ENCODE measurements at regions not wholly inside any gene's neighbourhood (a gene's known extent, or its start where the extent isn't known, plus 50 kb on each side); places are given as distances from the start of the nearest gene placed in this dataset.

DNA sequence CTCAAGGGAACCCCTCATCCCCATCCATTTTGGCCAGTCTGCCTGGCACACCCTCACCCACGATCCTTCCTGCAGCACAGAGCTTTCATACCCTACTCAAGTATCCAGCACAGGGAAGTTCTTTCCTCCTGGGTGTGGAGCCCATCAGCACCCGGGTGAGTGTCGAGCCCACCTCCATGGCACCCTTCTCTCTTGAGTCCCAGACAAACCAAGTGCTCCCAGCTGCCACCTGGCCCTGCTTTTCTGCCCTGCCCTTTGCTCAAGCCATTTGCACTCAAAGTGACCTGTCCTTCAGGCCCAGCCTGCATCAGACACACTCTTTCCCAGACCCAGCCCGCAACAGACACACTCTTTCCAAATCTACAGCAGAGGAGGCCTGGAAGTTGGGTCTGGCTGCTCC lies 257.2 kb downstream of the DLL1 start:
- Histone ChIP-seq H3K9me3 (ENCODE audit: control insufficient read depth in 2 of 2, insufficient read depth in 1 of 2, low read depth in 1 of 2, low read length in 1 of 2) (peaks cover 8 to 12% of the 10 kb centered on the region in 2 donors), H3K27ac (ENCODE audit: low read depth in 2 of 2, low read length in 1 of 2) (no peak overlapping the region), H3K4me1 (ENCODE audit: control insufficient read depth in 2 of 2, insufficient read depth in 2 of 2, low read length in 1 of 2) (peaks cover 3 to 4% of the 10 kb centered on the region in 2 donors), H3K4me3 (ENCODE audit: low read depth in 1 of 2, low read length in 2 of 2) (no peak overlapping the region), H3K36me3 (ENCODE audit: control insufficient read depth in 2 of 2, insufficient read depth in 2 of 2, low read length in 1 of 2) (no peaks in the 10 kb centered on the region), H3K27me3 (ENCODE audit: control insufficient read depth in 1 of 2, insufficient read depth in 2 of 2, low read length in 2 of 2) (no peaks in the 10 kb centered on the region)
- WGBS, 2 donors: 92 to 97% methylated on average over 4 of the region's 4 CpGs

DNA sequence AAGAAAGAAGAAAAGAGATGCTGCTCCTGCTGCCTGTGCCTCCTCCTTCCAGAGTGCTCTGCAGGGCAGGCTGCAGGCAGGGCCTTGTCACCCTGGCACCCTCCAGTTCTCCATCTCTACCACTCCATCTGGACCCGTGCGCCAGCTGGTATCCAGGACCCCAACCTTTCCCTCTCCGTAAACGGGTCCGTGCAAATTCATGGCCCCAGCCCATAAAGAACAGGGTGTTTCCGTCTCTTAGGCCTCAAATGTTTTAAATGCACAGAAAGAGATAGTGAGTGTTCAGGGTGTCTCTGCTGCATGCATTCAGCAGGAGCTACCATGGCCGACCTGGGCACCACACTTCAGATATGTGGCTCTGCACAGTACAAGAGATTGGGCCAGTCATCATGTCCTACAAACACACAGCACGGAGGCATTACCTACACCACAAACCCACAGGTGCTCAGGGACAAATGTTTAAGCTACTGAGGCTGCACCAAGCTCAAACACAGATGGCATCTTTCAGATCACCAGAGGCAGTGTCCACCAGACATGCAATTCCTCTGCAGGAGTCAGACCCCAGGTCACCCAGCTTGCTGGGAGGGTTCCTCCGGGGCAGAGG lies 258.1 kb downstream of the DLL1 start:
- Histone ChIP-seq H3K4me3 (ENCODE audit: low read depth in 1 of 2, low read length in 2 of 2) (no peak overlapping the region), H3K36me3 (ENCODE audit: control insufficient read depth in 2 of 2, insufficient read depth in 2 of 2, low read length in 1 of 2) (no peaks in the 10 kb centered on the region), H3K27ac (ENCODE audit: low read depth in 2 of 2, low read length in 1 of 2) (no peak overlapping the region), H3K27me3 (ENCODE audit: control insufficient read depth in 1 of 2, insufficient read depth in 2 of 2, low read length in 2 of 2) (no peaks in the 10 kb centered on the region), H3K9me3 (ENCODE audit: control insufficient read depth in 2 of 2, insufficient read depth in 1 of 2, low read depth in 1 of 2, low read length in 1 of 2) (peaks cover 8 to 12% of the 10 kb centered on the region in 2 donors), H3K4me1 (ENCODE audit: control insufficient read depth in 2 of 2, insufficient read depth in 2 of 2, low read length in 1 of 2) (peaks cover 3 to 4% of the 10 kb centered on the region in 2 donors)
- WGBS, 2 donors: 90 to 95% methylated on average over 9 of the region's 9 CpGs

GRCh38 chr6:170032197-170032596 lies 258.7 kb downstream of the DLL1 start:
- peaks cover 8 to 12% of the 10 kb centered on the region in 2 donors for H3K9me3 ChIP-seq (ENCODE audit: control insufficient read depth in 2 of 2, insufficient read depth in 1 of 2, low read depth in 1 of 2, low read length in 1 of 2)
- 89% methylated on average over 6 of the region's 6 CpGs for WGBS, 2 donors
- H3K36me3 ChIP-seq (ENCODE audit: control insufficient read depth in 2 of 2, insufficient read depth in 2 of 2, low read length in 1 of 2): no peaks in the 10 kb centered on the region
- no peak overlapping the region for H3K4me3 ChIP-seq (ENCODE audit: low read depth in 1 of 2, low read length in 2 of 2)
- no peak overlapping the region for H3K27ac ChIP-seq (ENCODE audit: low read depth in 2 of 2, low read length in 1 of 2)
- peaks cover 3 to 4% of the 10 kb centered on the region in 2 donors for H3K4me1 ChIP-seq (ENCODE audit: control insufficient read depth in 2 of 2, insufficient read depth in 2 of 2, low read length in 1 of 2)
- no peaks in the 10 kb centered on the region for H3K27me3 ChIP-seq (ENCODE audit: control insufficient read depth in 1 of 2, insufficient read depth in 2 of 2, low read length in 2 of 2)

- peaks cover 8 to 12% of the 10 kb centered on the region in 2 donors for H3K9me3 ChIP-seq (ENCODE audit: control insufficient read depth in 2 of 2, insufficient read depth in 1 of 2, low read depth in 1 of 2, low read length in 1 of 2)
- H3K4me3 ChIP-seq (ENCODE audit: low read depth in 1 of 2, low read length in 2 of 2): no peak overlapping the region
- H3K27me3 ChIP-seq (ENCODE audit: control insufficient read depth in 1 of 2, insufficient read depth in 2 of 2, low read length in 2 of 2): no peaks in the 10 kb centered on the region
- 87 to 89% methylated on average over 11 of the region's 11 CpGs for WGBS, 2 donors
- no peak overlapping the region for H3K27ac ChIP-seq (ENCODE audit: low read depth in 2 of 2, low read length in 1 of 2)
- no peaks in the 10 kb centered on the region for H3K36me3 ChIP-seq (ENCODE audit: control insufficient read depth in 2 of 2, insufficient read depth in 2 of 2, low read length in 1 of 2)
- H3K4me1 ChIP-seq (ENCODE audit: control insufficient read depth in 2 of 2, insufficient read depth in 2 of 2, low read length in 1 of 2): peaks cover 3 to 6% of the 10 kb centered on the region in 2 donors
Measured at GRCh38 chr6:170031684-170032121, 259.2 kb downstream of the DLL1 start.

DNA sequence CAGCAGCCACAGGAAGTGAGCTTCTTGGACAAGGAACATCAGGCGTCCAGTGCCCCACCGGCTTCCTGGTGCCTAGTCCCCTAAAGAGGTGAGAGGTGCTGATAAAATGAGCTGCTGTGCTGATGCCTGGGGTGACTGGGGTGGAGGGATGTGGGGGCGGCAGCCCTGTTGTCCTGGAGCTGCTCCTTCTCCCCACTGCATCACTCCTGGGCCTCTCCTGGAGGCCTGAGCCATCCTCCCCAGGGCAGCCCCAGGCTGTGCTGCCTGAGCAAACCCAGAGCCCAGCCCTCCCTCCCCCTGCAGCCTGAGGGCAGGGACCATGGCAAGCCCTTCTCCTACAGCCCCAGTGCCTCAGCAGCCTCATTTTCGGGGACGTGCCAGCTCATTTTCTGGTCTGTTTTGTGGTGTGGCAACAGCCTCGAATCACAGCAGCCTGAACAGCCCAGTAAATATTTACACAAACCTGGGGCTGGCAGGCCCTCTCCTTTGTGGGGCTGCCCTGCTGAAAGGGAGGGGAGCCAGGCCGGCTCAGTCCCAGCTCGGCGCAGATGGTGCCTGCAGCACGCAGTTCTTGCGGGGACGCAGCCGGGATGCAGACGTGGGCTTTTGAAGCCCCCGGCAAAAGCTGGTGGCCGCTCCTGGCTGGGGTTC lies 259.9 kb downstream of the DLL1 start:
- WGBS, 2 donors: 47 to 49% methylated on average over 16 of the region's 16 CpGs
- Histone ChIP-seq H3K27ac (ENCODE audit: low read depth in 2 of 2, low read length in 1 of 2) (peak overlapping the region; percentile 17 to 42), H3K9me3 (ENCODE audit: control insufficient read depth in 2 of 2, insufficient read depth in 1 of 2, low read depth in 1 of 2, low read length in 1 of 2) (peaks cover 8 to 11% of the 10 kb centered on the region in 2 donors), H3K4me3 (ENCODE audit: low read depth in 1 of 2, low read length in 2 of 2) (no peak overlapping the region), H3K4me1 (ENCODE audit: control insufficient read depth in 2 of 2, insufficient read depth in 2 of 2, low read length in 1 of 2) (peaks cover 3 to 7% of the 10 kb centered on the region in 2 donors), H3K27me3 (ENCODE audit: control insufficient read depth in 1 of 2, insufficient read depth in 2 of 2, low read length in 2 of 2) (no peaks in the 10 kb centered on the region), H3K36me3 (ENCODE audit: control insufficient read depth in 2 of 2, insufficient read depth in 2 of 2, low read length in 1 of 2) (no peaks in the 10 kb centered on the region)

GRCh38 chr6:170030284-170030815 lies 260.5 kb downstream of the DLL1 start:
- 83 to 87% methylated on average over 12 of the region's 12 CpGs for WGBS, 2 donors
- Histone ChIP-seq H3K27ac (ENCODE audit: low read depth in 2 of 2, low read length in 1 of 2) (no peak overlapping the region), H3K36me3 (ENCODE audit: control insufficient read depth in 2 of 2, insufficient read depth in 2 of 2, low read length in 1 of 2) (no peaks in the 10 kb centered on the region), H3K4me1 (ENCODE audit: control insufficient read depth in 2 of 2, insufficient read depth in 2 of 2, low read length in 1 of 2) (peaks cover 3 to 12% of the 10 kb centered on the region in 2 donors), H3K4me3 (ENCODE audit: low read depth in 1 of 2, low read length in 2 of 2) (no peak overlapping the region), H3K9me3 (ENCODE audit: control insufficient read depth in 2 of 2, insufficient read depth in 1 of 2, low read depth in 1 of 2, low read length in 1 of 2) (peaks cover 5% of the 10 kb centered on the region in 2 donors), H3K27me3 (ENCODE audit: control insufficient read depth in 1 of 2, insufficient read depth in 2 of 2, low read length in 2 of 2) (no peaks in the 10 kb centered on the region)

DNA sequence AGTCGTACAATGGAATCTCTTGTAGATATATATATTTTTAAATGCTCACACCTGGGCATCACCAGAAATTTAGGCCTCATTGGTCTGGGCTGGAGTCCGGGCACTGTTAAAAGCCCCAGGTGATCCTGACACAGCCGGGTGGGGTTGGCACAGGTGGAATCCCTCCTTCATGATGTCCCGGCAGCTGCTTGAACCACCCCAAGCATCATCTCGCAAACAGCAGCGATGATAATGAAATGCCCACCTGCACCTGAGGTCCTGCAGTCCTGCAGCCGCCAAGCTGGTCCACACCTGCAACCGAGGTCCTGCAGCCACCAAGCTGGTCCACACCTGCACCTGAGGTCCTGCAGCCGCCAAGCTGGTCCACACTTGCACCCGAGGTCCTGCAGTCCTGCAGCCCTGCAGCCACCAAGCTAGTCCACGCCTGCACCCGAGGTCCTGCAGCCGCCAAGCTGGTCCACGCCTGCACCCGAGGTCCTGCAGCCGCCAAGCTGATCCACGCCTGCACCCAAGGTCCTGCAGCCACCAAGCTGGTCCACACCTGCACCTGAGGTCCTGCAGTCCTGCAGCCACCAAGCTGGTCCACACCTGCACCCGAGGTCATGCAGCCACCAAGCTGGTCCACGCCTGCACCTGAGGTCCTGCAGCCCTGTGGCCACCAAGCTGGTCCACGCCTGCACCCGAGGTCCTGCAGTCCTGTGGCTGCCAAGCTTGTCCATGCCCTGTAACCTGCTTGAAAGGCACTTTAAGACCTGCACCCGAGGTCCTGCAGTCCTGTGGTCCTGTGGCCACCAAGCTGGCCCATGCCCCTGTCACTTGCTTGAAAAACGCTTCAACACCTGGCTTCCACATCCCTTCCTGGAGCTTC lies 261.2 kb downstream of the DLL1 start:
- Histone ChIP-seq H3K27me3 (ENCODE audit: control insufficient read depth in 1 of 2, insufficient read depth in 2 of 2, low read length in 2 of 2) (no peaks in the 10 kb centered on the region), H3K4me3 (ENCODE audit: low read depth in 1 of 2, low read length in 2 of 2) (no peak overlapping the region), H3K4me1 (ENCODE audit: control insufficient read depth in 2 of 2, insufficient read depth in 2 of 2, low read length in 1 of 2) (peaks cover 3 to 14% of the 10 kb centered on the region in 2 donors), H3K27ac (ENCODE audit: low read depth in 2 of 2, low read length in 1 of 2) (no peak overlapping the region), H3K9me3 (ENCODE audit: control insufficient read depth in 2 of 2, insufficient read depth in 1 of 2, low read depth in 1 of 2, low read length in 1 of 2) (peaks cover 5% of the 10 kb centered on the region in 2 donors), H3K36me3 (ENCODE audit: control insufficient read depth in 2 of 2, insufficient read depth in 2 of 2, low read length in 1 of 2) (no peaks in the 10 kb centered on the region)
- WGBS, 2 donors: 82 to 85% methylated on average over 23 of the region's 23 CpGs

GRCh38 chr6:170028629-170029345 lies 262.1 kb downstream of the DLL1 start:
- H3K9me3 ChIP-seq (ENCODE audit: control insufficient read depth in 2 of 2, insufficient read depth in 1 of 2, low read depth in 1 of 2, low read length in 1 of 2): peaks cover 4 to 5% of the 10 kb centered on the region in 2 donors
- H3K4me1 ChIP-seq (ENCODE audit: control insufficient read depth in 2 of 2, insufficient read depth in 2 of 2, low read length in 1 of 2): peaks cover 3 to 14% of the 10 kb centered on the region in 2 donors
- no peak overlapping the region for H3K27ac ChIP-seq (ENCODE audit: low read depth in 2 of 2, low read length in 1 of 2)
- H3K27me3 ChIP-seq (ENCODE audit: control insufficient read depth in 1 of 2, insufficient read depth in 2 of 2, low read length in 2 of 2): no peaks in the 10 kb centered on the region
- WGBS, 2 donors: 75 to 87% methylated on average over 23 of the region's 23 CpGs
- H3K36me3 ChIP-seq (ENCODE audit: control insufficient read depth in 2 of 2, insufficient read depth in 2 of 2, low read length in 1 of 2): no peaks in the 10 kb centered on the region
- no peak overlapping the region for H3K4me3 ChIP-seq (ENCODE audit: low read depth in 1 of 2, low read length in 2 of 2)

GRCh38 chr6:170027647-170028043 lies 263.2 kb downstream of the DLL1 start:
- no peaks in the 10 kb centered on the region for H3K27me3 ChIP-seq (ENCODE audit: control insufficient read depth in 1 of 2, insufficient read depth in 2 of 2, low read length in 2 of 2)
- no peak overlapping the region for H3K4me3 ChIP-seq (ENCODE audit: low read depth in 1 of 2, low read length in 2 of 2)
- no peaks in the 10 kb centered on the region for H3K36me3 ChIP-seq (ENCODE audit: control insufficient read depth in 2 of 2, insufficient read depth in 2 of 2, low read length in 1 of 2)
- peaks cover 3 to 14% of the 10 kb centered on the region in 2 donors for H3K4me1 ChIP-seq (ENCODE audit: control insufficient read depth in 2 of 2, insufficient read depth in 2 of 2, low read length in 1 of 2)
- 91 to 92% methylated on average over 4 of the region's 4 CpGs for WGBS, 2 donors
- no peak overlapping the region for H3K27ac ChIP-seq (ENCODE audit: low read depth in 2 of 2, low read length in 1 of 2)
- no peaks in the 10 kb centered on the region for H3K9me3 ChIP-seq (ENCODE audit: control insufficient read depth in 2 of 2, insufficient read depth in 1 of 2, low read depth in 1 of 2, low read length in 1 of 2)

Data from esophagus (tissue), 2 donors.